ENCODE measurements at regions not wholly inside any gene's neighbourhood (a gene's known extent, or its start where the extent isn't known, plus 50 kb on each side); places are given as distances from the start of the nearest gene placed in this dataset.
A peak's percentile ranks its signal among the peaks of the same experiment; 100 is the strongest.

DNA sequence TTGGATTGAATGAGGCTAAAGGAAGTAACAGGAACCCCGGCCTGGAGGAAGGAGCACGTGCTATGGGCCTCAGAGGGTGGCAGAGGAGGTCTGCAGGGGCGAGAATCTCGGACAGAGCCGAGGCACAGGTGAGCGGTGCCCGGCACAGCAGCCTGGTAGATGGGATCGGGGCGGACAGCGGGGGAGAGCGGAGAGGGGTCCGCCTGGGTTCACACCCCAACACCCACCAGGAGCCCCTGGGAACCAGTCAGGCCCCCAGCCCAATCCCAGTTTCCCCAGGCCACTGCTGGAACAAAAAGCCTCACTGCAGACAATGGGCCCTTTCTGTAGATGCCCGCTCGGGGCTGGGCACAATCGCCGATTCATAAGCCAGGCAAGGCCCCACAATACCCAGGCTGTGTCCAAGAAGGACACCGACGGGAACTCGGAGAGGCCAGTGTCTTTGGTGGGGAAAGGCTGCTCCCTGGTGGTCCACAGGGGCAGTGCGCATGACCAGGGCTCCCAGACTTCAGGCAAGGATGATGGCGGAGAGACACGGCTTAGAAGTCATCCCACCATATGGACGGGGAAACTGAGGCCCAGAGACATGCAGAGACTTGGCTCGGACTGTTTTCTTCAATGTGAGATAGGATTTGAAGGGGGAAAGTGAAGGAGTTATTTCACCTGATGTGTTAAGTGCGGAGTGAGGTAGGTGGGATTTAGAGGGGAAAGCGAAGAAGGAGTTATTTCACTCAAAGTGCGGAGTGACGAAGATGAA is 106.9 kb upstream of the GPR26 start:
- DNase-seq = peak; percentile 52

DNA sequence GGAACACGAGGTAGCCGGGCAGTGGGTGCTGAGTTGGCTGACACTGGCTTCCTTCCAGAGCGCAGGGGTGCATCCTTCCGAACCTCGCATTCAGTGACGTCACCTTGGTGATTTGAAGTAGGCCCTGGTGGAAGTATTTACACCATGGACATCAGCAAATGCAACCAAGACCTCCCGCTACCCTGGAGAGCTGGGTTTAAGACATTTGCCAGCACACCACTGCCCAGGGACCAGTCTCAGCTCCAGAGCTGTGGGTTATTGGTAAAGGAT is 106.4 kb upstream of the GPR26 start:
- no peak for DNase-seq

GRCh38 chr10:123560301-123561140 is 105.6 kb upstream of the GPR26 start:
- DNase-seq = no peak

DNA sequence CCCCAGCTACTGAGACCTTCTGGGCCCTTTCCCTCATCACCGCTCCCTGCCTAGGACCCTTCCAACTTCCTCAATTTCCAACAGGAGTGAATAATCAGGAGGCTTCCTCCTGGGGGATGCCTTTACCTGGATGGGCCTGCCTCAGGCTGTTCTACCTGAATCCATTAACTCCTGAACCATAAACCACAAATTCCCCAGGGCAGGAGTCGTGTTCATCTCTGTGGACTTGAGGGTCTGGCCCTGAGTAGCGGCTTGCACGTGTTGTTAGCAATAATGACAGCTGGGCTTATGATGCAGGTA is 105.1 kb upstream of the GPR26 start:
- DNase-seq = no peak

DNA sequence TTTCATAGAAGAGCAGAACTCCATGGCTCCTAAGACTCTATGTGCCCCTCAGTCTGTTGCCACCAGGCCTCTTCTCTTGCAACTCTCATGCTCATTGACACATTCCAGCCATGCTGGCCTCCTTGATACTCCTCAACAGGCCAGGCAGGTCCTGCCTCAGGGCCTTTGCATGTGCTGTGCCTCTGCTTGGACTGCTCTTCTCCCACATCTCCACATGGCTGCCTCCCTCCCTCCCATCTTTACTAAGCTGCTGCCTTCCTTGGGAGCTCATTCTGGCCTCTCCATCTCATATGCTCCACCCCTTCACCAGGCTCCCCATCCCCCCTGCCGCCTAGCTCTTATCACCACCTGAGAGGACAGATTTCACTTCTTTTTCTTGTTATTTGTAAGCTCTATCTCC is 103.8 kb upstream of the GPR26 start:
- DNase-seq = no peak

DNA sequence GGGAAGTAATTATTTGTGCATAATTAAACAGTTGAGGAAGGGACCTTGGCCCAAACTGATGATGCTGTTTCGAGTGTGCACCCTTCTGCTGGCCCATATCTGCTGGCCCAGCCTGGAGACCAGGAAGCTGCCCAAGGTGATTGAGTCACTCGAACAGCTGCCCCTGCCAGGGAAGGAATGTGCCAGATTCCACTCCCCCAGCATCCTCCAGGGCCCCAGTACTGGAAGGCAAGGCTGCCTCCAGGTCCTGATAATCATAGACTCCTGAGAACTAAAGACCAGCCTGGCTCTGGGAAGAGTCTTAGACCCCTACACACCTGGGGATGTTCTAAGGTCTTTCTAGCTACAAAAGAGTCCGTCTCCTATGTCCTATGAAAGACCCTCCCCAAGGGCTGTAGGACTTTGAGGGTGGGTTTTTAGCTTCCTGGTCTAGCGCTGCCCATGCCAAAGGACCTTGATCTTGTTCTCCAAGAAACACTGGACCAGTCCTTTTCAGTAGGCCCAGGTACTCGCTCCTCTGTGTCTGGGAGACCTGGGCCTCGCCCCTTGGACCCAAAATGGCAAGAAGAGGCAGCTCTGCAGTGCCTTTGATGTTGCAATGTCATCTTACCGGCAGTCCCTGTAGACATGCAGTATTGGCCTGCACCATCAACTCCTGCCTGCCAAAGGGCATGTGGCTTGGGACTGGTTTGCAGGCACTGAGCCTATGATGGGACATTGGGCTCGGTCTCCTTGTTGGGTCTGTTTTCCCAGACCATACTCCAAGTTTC is 103.2 kb upstream of the GPR26 start:
- DNase-seq = no peak

- DNase-seq = no peak
Observed at GRCh38 chr10:123563581-123563855, 102.6 kb upstream of the GPR26 start.

- DNase-seq = no peak
Observed at GRCh38 chr10:123563994-123564393, 102.2 kb upstream of the GPR26 start.

- DNase-seq = no peak
Observed at GRCh38 chr10:123564631-123565030, 101.5 kb upstream of the GPR26 start.

DNA sequence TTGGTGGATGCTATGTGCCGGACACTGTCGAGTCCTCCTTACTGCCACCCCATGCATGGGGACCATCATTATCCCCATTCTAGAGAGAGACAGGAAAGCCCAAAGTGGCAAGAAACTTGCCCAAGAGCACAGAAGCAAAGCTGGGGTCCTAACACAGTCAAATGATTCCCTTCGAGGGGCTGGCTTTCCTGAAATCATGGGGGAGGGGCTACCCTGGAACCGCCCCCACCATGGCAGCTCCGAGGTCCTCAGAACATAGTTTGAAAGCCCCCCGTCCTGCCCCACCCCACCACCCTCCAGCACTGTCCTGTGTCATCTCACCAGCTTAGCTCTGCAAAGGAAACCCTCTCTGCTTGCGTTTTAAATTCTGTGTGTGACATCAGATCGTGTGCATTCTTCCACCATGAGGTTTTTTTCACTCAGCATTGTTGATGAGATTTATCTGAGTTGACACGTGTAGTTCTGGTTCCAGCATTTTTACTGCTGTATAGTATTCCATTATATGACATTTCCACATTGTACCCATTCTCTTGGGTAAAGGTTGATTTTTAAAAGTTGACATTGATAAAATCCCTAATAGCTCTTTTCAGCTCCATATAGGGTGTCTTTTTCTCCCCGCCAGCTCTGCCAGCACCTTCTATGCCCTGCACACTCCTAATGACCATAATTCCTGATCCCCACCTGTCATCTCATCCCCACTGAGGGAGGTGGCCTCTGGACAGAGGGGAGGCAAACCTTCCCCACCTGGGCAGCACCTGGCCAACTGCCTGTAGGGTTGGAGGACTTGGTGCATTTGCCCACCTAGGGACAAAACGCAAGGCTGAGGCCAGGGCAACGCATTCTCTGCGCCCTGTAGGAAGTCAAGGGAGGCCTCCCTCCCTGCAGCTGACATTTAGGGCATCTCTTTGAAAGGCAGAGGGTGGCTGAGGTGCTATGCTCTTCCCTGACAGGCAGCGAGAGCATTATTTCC is 100.2 kb upstream of the GPR26 start:
- no peak for DNase-seq

GRCh38 chr10:123567984-123568739 is 98.0 kb upstream of the GPR26 start:
- DNase-seq = no peak

DNA sequence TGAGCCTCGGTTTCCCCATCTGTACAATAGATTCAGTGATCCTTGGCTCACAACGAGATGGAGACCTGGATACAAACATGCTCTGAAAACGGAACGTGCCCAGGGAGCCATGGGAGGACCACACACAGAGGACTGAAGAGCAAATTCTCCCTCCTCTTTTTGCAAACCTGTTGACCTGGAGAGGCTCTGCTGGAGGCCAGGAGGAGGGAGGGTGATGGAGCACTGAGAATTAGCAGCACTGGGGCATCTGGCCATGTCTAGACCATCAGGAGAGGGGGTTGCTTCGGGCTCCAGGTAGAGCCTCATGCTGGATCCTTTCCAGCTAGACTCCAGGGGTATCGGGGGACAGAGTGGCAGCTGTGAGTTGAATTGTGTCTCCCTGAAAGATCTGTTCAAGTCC is 97.4 kb upstream of the GPR26 start:
- DNase-seq = no peak

DNA sequence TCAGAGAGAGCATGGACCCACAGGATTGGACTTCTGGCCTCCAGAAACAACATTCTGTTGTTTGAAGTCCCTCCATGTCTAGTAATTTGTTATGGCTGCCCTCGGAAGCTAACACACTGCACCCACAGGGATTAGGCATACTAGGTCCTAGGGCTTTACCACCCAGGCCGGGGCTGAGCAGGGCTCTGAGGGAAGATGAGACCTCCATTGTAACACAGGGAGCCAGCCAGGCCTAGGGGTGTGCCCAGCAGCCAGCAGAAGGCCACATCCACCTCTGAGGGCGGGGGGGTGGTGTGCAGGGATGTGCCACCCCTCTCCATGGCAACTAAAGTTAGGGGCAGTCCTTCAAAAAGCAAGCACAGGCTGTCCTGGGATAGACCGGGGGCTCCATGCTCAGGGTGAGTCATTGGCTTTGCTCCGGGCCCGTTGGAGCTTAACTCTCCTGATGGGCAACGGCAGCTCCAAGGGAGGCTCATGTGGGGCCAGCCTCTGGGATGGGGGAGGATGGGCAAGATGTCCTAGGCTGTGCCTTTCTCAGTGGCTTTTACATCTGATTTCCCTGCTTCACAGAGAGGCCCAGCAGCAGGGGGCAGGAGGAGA is 96.6 kb upstream of the GPR26 start:
- DNase-seq = no peak

GRCh38 chr10:123570051-123570897 is 95.9 kb upstream of the GPR26 start:
- no peak for DNase-seq

DNA sequence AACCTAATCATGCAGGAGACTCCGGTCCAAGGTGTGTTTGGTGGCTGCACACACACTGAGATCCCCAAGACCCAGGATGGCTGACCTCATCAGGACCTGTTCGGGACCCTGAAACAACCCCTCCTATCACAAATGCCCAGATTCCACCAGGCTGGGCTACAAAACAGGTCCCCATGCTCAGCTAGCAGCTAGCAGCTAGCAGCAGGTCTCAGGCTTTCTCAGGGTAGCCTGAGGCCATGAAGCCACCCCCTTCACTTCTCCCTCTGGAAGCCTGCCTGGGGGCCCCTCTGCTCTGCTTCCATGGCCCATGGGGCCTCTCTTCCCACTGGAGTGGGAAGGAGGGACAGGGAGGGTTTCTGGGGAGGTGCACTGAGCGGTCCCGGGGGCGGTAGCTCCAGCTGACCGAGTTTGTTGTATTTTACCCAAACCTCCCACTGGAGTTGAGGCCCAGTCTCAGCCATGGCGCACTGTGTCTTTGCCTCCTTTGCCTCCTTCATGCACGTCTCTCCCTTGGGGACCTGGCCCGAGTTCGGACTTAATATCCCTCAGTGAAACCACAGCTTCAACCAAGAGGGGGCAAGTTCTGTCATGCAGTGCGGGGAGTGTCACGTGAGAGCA is 95.1 kb upstream of the GPR26 start:
- DNase-seq = no peak

GRCh38 chr10:123571978-123572377 is 94.2 kb upstream of the GPR26 start:
- no peak for DNase-seq

- DNase-seq = no peak
Observed at GRCh38 chr10:123573236-123574108, 92.7 kb upstream of the GPR26 start.

- DNase-seq = no peak
Observed at GRCh38 chr10:123574109-123574698, 92.0 kb upstream of the GPR26 start.
